ENCODE measurements at regions not wholly inside any gene's neighbourhood (a gene's known extent, or its start where the extent isn't known, plus 50 kb on each side); places are given as distances from the start of the nearest gene placed in this dataset.

DNA sequence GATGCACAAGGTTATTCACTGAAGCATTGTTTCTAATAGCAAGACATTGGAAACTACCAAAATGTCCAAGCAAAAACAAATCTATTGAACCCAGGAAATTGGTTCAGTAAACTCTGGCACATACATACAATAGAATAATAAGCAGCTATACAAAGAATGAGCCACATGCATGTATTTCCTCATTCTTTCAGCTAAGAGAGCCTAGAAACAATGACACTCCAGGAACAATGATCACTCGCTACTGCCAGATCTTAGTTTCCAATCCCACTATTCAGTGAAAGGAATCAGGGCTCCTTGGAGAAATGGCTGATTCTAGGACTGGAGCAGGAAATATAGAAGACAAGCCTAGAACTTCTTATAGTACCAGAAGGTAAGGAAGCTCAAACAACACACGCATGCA is 221.9 kb upstream of the AGAP1 start:
- TF ChIP-seq, protein P1, sequence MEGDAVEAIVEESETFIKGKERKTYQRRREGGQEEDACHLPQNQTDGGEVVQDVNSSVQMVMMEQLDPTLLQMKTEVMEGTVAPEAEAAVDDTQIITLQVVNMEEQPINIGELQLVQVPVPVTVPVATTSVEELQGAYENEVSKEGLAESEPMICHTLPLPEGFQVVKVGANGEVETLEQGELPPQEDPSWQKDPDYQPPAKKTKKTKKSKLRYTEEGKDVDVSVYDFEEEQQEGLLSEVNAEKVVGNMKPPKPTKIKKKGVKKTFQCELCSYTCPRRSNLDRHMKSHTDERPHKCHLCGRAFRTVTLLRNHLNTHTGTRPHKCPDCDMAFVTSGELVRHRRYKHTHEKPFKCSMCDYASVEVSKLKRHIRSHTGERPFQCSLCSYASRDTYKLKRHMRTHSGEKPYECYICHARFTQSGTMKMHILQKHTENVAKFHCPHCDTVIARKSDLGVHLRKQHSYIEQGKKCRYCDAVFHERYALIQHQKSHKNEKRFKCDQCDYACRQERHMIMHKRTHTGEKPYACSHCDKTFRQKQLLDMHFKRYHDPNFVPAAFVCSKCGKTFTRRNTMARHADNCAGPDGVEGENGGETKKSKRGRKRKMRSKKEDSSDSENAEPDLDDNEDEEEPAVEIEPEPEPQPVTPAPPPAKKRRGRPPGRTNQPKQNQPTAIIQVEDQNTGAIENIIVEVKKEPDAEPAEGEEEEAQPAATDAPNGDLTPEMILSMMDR (conservative IDR thresholded peaks at IDR 0.05 in 1 of 2, IDR thresholded peaks at IDR 0.05 in 1 of 2; ENCODE audit: extremely low read depth in 1 of 2, insufficient read depth in 1 of 2, low read depth in 1 of 2, low read length in 2 of 2) = no peak
- no peak for TF ChIP-seq EZH2 (IDR thresholded peaks at IDR 0.05; ENCODE audit: borderline replicate concordance, low read length)
